AG08396 (cell line): ENCODE measurements at regions not wholly inside any gene's neighbourhood (a gene's known extent, or its start where the extent isn't known, plus 50 kb on each side); places are given as distances from the start of the nearest gene placed in this dataset.
"Not testable (repeated sequence)": the region's sequence is repeated elsewhere in the genome, so short reads cannot be mapped to it uniquely, and the experiment has no call there.

Experiments used
- DNase-seq: peaks from one replicate; pipeline ENCODE4 v3.0.0; 2012; ENCODE audit warnings: low spot score, mixed read lengths

DNA sequence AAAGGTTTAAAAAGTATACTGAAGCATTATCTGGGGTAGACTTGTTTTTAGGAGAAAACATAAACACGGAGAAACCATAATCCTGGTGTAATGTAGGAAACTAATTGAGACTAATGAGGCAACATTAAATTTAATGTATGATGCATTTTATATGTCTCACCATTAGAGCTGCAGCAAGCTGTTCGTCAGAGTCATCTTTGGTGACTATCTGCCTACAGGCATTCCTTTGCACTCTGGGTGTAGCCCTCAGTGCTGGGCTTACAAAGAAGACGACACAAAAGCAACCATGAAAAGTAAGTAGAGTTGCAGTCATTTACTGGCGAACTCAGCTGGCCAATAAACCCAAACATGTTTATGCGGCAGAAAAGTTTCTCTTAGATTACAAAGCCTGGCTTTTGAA, 415.3 kb upstream of the ZEB2 start:
- no peak for DNase-seq

DNA sequence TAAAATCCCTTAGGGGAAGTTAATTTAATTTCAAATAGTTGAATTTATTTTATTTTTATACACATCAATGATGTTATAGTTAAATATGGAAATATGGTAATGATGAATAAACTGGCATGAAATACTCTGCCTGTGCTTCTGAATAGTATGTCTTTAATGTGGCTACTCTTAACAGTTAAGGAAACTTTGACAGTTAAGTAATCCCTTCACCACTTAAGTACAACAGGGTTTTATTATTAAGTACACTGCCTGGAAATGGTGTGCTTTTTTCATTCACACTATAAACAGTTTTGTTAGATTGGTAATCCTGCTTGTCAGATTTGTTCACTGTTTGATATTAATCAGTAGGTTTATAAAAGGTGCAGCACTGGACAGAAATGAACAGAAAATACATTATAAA, 412.0 kb upstream of the ZEB2 start:
- DNase-seq: no peak

DNA sequence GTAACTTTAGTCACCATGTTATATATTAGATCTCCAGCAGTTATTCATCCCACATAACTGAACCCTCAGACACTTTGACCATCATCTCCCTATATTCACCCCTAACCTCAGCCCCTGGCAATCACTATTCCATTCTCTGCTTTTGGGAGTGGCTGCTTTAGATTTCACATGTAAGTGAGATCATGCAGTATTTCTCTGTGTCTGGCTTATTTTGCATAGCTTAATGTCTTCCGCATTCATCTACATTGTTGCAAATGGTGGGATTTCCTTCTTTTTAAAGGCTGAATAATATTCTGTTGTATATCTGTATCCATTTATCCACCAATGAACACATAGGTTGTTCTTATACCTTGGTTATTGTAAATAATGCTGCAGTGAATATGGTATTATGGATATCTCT, 411.6 kb upstream of the ZEB2 start:
- DNase-seq: no peak

DNA sequence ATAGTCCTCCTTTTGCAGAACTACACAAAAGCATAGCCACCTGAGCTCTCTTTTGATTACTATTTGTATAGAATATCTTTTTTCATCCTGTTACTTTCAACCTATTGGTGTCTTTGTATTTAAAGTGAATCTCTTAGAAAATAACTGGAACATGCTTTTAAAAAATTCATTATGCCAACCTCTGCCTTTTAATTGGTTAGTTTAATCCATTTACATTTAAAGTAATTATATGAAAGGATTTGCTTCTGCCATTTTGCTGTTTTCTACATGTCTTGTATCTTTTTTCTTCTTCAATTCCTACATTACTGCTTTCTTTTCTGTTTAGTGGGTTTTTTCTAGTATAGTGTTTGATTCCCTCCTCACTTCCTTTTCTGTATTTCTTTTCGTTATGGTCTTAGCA, 407.5 kb upstream of the ZEB2 start:
- no peak for DNase-seq

DNA sequence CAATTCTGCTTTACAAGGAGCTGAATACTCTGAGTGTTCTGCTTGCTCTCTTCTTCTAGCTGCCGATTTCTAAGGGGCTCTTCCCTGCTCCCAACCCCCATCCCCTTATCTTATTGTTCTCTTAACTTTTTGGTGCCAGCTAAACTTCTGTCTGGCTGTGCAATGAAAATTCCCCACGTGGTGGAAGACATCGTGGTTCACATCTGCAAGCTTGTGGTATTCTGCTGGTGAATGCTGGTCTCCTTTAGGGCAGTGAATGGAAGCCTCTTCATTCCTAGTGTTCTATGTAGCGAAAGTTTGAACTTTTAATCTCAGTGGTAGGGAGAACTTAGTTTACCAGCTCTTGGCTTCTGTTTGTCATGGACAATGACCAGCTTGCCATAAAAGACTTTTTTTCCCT, 406.0 kb upstream of the ZEB2 start:
- no peak for DNase-seq

DNA sequence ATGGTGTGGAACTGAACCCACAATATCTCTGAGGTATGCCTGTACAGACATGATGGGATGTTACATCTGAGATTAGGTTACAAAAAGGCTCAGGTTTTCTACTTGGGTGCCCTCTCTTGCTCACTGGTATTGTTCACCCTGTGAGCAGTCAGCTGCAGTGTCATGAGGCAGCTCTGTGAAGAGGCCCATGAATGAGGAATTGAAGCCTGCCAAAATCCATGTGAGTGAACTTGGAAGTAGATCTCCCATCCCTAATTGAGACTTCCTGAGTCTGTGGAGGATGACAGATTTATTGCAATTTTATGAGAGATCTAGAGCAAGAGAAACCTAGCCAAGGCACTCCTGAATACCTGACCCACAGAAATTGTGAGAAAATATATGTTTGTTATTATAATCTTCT, 404.9 kb upstream of the ZEB2 start:
- no peak for DNase-seq

DNA sequence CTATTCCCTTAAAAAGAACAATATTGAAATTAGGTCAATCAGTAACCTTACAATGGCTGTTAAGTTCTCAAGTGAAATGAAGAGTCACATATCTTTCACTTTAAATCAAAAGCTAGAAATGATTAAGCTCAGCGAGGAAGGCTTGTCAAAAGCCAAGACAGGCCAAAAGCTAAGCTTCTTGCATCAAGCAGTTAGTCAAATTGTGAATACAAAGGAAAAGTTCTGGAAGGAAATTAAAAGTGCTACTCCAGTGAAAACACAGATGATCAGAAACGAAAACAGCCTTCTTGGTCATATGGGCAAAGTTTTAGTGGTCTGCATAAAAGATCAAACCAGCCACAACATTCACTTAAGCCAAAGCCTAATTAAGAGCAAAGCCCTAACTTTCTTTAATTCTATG, 402.6 kb upstream of the ZEB2 start:
- DNase-seq: no peak

DNA sequence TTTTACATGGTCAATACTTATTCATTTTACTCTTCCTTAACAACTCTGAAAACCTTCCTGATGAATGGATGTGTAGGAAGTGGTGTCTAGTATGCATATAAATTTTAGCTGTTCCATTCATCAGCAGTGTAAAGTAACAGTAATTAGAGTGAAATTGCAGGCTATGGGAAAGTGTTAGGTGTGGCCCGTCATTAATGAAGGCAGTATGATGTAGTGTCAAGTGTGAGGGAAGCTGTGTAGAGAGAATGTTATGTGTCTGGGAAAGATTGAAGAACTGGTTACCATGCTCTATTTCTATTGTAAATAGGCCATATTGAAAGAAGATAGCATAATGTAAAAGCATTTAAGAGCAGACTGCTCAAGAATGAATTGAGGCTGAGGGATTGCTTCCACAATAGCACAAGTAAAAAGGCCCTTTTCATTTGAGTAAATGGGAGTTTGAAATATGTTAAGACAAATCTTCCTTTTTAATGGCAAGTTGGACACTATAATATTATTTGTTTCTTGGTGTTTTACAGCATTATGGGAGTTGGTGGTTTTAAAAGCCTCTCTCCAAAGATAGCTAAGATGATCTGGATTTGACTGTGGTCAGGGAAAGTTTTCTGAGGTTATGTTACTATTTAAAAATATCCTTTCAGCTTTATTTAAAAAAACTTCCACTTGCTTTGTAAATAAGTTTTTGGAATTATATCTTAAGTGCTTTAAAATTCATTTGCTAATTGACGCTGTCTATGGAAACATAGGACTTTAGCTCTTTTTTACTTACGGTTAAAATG, 401.0 kb upstream of the ZEB2 start:
- DNase-seq: no peak

DNA sequence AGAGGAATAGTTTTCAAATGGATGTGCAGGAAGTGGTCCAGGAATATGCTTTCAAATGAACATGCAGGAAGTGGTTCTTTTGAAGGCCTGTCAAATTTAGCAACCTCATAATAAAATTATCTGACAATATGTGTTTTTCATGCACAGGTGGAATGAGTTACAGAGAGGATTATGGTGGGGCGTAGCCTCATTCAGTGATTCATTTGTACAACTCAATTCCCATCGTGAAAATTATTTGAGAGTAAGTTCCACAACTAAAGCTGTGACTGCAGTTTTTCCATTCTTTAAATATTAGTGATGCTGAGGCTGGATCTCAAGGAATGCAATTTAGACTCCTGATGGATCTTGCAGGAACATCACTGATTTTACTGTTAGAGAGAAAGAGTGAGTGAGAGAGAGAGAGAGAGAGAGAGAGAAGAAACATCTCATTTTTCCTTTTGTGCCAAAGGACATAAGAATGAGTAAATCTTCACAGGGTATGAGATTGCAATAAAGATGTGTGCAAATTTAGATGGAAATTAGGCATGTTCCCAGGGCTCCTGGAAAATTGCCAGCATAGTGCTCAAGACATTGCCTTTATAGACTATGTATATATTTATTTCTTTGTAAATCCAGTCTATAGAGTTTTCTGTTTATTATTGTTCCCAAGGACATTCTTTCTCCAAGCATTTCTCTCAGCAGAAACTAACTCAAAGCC, 394.9 kb upstream of the ZEB2 start:
- DNase-seq: no peak

DNA sequence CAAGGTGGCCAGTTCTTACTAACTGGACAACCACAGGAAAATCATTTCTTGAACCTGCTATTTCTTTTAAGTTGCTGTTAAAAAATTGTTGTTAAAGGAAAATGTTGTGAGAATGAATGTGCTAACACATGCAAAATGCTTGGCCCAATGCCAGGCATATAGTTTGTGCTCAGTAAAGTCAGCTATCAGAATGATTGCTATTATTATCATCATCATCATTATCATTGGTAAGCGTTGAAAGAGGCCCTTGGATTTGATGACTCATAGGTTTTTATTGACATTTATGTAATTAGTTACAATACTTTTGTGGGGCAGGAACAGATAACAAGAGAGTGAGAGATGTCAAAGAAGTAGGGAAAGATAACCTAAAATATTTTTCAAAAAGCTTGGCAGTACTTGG, 394.2 kb upstream of the ZEB2 start:
- no peak for DNase-seq

DNA sequence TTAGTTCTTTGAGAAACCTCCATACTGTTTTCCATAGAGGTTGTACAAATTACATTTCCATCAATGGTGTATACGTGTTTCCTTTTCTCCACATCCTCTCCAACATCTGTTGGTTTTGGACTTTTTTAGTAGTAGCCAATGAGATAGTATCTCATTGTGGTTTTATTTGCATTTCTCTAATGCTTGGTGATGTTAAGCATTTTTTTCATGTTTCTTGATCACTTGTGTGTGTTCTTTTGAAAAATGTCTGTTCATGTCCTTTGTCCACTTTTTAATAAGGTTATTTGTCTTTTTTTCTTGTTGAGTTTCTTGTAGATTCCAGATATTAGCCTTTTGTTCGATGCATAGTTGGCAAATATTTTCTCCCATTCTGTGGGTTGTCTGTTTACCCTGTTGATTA, 392.3 kb upstream of the ZEB2 start:
- no peak for DNase-seq

DNA sequence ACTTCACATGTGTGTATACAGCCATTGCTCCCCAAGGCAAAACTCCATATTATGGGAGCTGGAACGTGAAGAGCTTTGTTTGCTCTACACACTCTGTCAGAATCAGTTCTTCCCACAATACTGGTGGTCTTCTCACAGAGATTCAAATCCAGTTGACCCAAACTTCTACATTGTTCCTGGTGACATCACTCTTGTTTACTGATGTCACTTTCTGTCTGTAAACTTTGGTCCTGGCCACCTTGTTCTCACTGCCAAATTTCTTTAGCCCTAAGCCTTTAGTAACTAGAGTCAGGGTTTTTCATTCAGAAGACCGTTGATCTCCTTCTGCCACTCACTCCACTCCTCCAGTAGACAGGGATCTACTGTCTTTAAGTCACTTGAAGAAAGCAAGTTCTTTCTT, 386.0 kb upstream of the ZEB2 start:
- no peak for DNase-seq

DNA sequence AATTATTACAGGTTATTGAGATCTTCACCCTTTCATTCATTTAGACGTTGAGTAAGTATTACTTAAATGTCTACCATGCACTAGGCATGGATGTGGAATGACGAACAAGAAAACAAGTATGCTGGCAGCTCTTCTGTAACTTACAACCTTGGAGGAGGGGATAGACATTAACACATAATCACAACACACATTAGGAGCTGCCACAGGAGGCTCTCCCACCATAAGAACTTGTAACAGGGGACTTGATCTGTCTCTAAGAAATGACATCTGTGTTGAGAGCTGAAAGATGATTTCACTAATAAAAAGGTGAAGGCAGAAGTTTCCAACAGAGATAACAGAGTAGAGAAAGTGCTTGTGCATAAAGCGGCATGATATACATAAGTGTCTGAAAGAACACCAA, 384.7 kb upstream of the ZEB2 start:
- DNase-seq: no peak

DNA sequence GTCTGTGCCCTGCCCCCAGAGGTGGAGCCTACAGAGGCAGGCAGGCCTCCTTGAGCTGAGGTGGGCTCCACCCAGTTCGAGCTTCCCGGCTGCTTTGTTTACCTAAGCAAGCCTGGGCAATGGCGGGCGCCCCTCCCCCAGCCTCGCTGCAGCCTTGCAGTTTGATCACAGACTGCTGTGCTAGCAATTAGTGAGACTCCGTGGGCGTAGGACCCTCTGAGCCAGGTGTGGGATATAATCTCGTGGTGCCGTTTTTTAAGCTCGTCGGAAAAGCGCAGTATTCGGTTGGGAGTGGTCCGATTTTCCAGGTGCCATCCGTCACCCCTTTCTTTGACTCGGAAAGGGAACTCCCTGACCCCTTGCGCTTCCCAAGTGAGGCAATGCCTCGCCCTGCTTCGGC, 383.1 kb upstream of the ZEB2 start:
- not testable (repeated sequence) for DNase-seq

DNA sequence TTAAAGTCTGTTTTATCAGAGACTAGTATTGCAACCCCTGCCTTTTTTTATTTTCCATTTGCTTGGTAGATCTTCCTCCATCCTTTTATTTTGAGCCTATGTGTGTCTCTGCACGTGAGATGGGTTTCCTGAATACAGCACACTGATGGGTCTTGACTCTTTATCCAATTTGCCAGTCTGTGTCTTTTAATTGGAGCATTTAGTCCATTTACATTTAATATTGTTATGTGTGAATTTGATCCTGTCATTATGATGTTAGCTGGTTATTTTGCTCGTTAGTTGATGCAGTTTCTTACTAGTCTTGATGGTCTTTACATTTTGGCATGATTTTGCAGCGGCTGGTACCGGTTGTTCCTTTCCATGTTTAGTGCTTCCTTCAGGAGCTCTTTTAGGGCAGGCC, 381.5 kb upstream of the ZEB2 start:
- not testable (repeated sequence) for DNase-seq

DNA sequence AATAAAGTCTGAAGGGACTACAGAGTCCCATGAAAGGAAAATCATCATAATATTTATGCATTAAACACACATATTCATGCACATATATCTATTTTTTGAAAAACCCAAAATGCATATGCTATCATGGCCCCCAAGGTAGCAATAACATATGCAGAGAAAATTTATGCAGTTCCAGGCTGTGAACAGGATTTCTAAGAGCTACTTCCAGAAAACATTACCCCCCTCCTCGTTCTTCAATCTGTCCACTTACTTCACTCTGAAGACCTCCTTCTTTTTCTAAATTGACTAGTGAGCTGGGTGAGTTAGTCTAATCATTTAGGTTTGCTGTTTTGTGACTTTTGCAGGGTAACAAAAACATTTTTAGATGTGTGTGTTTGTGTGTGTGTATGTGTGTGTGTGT, 376.4 kb upstream of the ZEB2 start:
- no peak for DNase-seq

DNA sequence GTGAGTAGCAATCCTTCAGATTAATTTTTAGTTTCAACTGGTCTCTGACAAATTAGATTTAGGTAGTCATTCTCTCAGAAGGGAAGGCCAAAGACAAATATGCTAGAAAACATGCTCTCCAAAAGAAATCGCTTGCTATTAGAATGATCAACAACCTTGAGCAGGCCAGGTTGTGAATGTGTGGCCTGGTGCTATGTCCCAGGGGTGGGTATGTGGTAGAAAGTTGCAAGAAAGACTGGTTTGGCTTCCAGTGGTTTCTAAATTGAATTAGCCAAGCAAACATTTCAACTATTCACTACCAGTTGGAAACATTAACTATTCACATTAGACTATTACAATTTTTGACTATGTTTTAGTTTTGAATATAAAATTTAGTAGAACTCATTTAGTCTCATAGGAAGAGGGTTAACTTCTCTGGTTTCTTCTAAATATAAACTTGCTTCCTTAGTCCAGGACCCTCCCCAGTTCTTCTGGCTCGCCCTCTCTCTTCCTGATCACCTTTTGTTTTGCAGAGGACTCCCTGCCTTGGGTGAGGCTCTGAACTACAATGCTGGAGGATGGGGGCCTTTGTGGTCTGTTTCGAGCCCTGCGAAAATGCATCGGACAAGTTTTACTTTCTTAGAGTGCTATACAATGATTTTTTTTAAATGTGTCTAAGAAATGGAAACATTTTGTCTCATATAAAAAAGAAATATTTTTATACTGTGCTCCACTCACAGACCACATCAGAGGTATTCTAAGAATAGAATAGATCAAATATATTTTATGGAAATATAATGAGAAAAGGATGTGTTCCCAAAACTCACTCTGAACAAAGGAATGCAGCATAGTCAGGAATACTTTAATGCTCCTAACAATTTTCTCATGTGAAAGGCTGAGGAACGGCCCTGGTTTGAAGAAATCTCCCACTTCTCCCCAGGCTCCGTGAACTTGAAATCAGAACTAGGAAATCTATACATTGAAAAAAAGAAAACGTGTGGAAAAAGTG, 375.0 kb upstream of the ZEB2 start:
- DNase-seq: no peak

DNA sequence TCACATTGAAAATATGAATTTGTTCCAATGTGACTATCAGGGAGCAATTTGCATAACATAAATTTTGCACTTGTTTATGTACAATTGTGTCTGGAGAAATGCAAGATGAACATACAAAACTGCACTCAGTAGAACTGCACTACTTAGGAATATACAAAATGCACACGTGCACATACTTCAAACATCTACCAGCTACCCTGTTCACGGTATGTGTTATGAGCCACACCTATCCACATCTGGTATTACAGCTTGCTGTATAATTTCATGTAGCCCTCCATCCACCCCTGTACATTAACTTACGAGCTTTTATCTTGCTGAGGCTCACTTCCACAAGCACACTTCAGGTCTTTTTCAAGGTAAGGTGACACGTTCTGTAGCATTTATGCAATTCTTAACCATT, 373.5 kb upstream of the ZEB2 start:
- no peak for DNase-seq

DNA sequence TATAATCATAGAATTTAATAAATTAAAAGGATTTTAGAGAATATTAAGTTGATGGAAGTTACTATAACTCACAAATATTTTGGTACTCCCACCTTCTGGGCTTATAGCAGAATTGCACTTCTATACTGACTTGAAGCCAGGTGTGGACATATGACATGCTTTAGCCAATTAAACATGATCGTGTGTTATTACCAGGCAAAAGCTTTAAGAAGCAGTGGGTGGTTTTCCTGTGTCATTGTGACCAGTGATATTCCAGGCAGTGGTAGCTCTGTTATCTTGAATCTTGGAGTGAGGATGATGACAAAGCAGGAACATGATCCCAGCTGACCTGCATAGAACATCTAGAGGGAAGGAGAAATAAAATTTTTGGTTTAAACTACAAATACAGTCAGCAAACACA, 370.9 kb upstream of the ZEB2 start:
- DNase-seq: peak; percentile 6

DNA sequence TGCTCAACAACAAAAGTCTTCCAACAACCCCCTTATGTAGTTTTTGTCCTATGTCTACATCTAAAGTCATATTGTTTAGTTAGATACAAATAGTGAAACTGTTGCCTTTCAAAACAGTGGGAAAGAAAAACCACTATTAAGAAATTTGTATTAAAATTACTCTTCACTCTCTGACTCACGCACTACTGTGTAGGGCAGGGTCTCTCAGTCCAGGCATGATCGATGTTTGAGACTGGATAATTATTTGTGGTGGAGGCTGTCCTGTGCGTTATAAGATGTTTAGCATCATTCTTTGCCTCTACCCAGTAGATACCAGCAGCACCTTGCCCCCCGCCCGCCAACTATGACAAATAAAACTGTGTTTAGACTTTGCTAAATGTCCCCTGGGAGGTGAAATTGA, 369.4 kb upstream of the ZEB2 start:
- no peak for DNase-seq

DNA sequence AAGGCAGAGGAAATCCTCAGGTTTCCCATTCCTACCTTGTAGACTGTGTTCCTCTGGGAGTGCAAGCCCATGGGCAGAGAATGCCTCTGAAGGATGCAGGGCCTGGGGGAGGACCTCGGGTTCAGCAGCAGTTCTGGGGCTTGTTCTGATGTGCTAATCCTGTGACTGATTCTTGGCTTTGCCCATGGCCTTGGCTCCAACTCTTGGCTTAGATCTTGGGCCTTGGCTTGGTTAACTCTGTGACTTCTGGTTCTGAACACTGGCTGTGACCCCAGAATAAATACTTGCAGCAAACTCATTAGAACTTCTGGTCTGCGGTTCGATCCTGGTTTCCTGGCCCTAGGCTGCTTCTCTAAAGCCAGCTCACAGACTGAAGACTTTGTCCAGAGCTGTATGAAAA, 366.9 kb upstream of the ZEB2 start:
- DNase-seq: no peak

DNA sequence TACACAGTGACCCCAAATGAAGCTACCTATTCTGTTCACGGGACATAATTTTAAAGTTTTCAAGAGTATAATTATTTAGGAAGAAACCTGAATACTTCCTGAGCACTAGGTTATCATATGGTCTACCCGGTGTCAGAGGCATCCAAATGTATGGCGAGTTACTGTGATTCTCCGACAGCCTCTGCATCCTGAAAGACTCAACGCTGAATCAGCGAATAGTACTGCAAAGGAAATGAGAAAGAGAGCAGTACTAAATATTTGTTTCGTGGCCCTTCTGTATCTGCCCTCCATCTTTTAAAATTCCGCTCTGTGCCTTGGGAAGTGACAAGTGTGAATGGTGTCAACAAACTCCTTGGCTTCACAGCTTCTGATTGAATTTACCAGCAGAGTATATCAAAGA, 358.0 kb upstream of the ZEB2 start:
- no peak for DNase-seq

DNA sequence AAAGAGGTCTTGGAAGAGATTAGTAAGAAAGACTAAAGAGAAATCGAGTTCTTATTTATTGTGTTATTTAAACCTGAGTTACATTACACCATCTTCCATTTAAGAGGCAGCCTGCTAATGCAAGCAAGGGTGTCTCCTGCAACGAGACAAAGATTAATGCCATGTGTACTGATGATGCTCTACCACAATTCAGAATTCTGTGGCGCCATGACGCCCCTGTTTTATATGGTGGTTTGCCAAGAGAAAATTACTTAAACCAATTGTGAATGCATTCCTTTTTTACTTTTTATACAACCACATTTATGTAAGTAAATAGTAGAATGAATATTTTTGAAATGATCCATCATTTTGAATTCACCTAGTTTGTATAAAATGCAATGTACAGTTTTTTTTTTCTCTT, 356.1 kb upstream of the ZEB2 start:
- DNase-seq: no peak
